Colonic mucosa (tissue), 4 donors: ENCODE measurements at regions not wholly inside any gene's neighbourhood (a gene's known extent, or its start where the extent isn't known, plus 50 kb on each side); places are given as distances from the start of the nearest gene placed in this dataset.
"Not testable (repeated sequence)": the region's sequence is repeated elsewhere in the genome, so short reads cannot be mapped to it uniquely, and the experiment has no call there.

Source experiments
- DNase-seq: peaks from one replicate; pipeline ENCODE4 v3.0.0-alpha.2; 2020
- H3K27ac ChIP-seq: fragments of 200-600 bp; one replicate; pipeline ENCODE4 v1.8.0; 2021
- H3K27me3 ChIP-seq: fragments of 200-600 bp; one replicate; pipeline ENCODE4 v1.8.0; 2021
- H3K36me3 ChIP-seq: fragments of 200-600 bp; one replicate; pipeline ENCODE4 v1.8.0; 2021
- H3K4me1 ChIP-seq: fragments of 200-600 bp; one replicate; pipeline ENCODE4 v1.8.0; 2021; ENCODE audit warnings: mild to moderate bottlenecking
- H3K4me3 ChIP-seq: fragments of 200-600 bp; one replicate; pipeline ENCODE4 v1.8.0; 2021
- H3K9ac ChIP-seq, 2 donors: one replicate each; pipeline ENCODE4 v1.7.0; 2013; ENCODE audit warnings: control low read depth in 2 of 2, low read depth in 2 of 2, low read length in 2 of 2
- H3K9me3 ChIP-seq: fragments of 200-600 bp; one replicate; pipeline ENCODE4 v1.8.0; 2021
- CTCF ChIP-seq: fragments of 200-600 bp; IDR thresholded peaks from one replicate; pipeline ENCODE4 v1.8.0; 2022; ENCODE audit warnings: antibody characterized with exemption, mild to moderate bottlenecking
- intact Hi-C: fragments of 100-400 bp; cut with DNase I; formaldehyde crosslinking; loops from one replicate; pipeline ENCODE4 v1.14.1; 2022
- donor health status: healthy.
- donor health status: DM: no; HTN: no; CAD: no.
- donor health status: DM: no; HTN: no; CAD: no.

GRCh38 chr9:95570646-95571045 lies 53.9 kb upstream of the PTCH1 start:
- Histone ChIP-seq H3K36me3 (no peaks in the 10 kb centered on the region), H3K4me1 (no peaks in the 10 kb centered on the region), H3K9me3 (no peaks in the 10 kb centered on the region), H3K9ac (no peak overlapping the region), H3K27me3 (no peaks in the 10 kb centered on the region), H3K4me3 (no peak overlapping the region), H3K27ac (no peak overlapping the region)
- DNase-seq, result no peak
- intact Hi-C loops, result no loop called here
- no peak for TF ChIP-seq CTCF

DNA sequence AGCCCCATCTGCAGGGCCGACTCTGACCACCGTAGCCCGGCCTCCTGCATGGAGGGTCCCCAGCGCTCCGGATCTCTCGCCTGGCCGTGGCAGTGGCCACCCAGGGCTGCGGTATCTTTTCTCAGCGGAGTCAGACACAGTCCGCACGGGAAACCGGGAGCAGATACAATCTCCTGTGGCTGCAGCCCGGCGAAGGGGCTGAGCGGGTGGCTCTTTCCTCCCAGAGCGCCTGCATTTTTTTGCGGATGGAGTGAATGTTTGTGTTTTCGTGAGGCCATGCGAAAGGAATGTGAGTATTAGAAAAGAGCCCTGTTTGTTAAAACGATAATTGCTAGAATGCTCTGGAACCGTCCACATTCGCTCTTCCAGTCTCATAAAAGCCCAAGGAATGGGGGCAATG lies 53.4 kb upstream of the PTCH1 start:
- no peak for DNase-seq
- H3K9ac ChIP-seq, result no peak overlapping the region
- TF ChIP-seq CTCF, result no peak
- H3K4me1 ChIP-seq, result no peaks in the 10 kb centered on the region
- no peaks in the 10 kb centered on the region for H3K9me3 ChIP-seq
- no peaks in the 10 kb centered on the region for H3K27me3 ChIP-seq
- H3K36me3 ChIP-seq, result no peaks in the 10 kb centered on the region
- no peak overlapping the region for H3K4me3 ChIP-seq
- intact Hi-C loops, result no loop called here
- H3K27ac ChIP-seq, result no peak overlapping the region

DNA sequence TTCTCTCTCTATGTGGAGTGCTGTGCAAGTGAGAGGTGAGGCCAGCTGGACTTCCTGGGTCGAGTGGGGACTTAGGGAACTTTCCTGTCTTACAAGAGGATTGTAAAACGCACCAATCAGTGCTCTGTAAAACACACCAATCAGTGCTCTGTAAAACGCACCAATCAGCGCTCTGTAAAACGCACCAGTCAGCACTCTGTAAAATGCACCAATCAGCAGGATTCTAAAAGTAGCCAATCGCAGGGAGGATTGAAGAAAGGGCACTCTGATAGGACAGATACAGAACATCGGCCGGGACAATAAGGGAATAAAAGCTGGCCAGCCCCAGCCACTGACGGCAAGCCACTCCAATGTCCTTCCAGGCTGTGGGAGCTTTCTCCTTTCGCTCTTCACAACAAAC lies 52.0 kb upstream of the PTCH1 start:
- not testable (repeated sequence) for H3K36me3 ChIP-seq

More for the DNA sequence above, 52.0 kb upstream of the PTCH1 start:
- H3K9ac ChIP-seq, H3K27me3 ChIP-seq, H3K9me3 ChIP-seq, H3K4me3 ChIP-seq, H3K27ac ChIP-seq, H3K4me1 ChIP-seq, intact Hi-C loops, DNase-seq: not testable (repeated sequence)
